NOMO-1 treated with DMSO at 0.1 percent for 48 hours (cell line): ENCODE measurements at regions not wholly inside any gene's neighbourhood (a gene's known extent, or its start where the extent isn't known, plus 50 kb on each side); places are given as distances from the start of the nearest gene placed in this dataset.

Experiments used
- DNase-seq: peaks from one replicate; lab custom pipeline; 2025; ENCODE audit not compliant: unreplicated experiment; lab: John Stamatoyannopoulos, UW

- no peak for DNase-seq
These were observed 268.2 kb downstream of the TENT5A start for GRCh38 chr6:81484251-81484650.

- no peak for DNase-seq
These were observed 272.3 kb downstream of the TENT5A start for GRCh38 chr6:81480139-81480538.

DNA sequence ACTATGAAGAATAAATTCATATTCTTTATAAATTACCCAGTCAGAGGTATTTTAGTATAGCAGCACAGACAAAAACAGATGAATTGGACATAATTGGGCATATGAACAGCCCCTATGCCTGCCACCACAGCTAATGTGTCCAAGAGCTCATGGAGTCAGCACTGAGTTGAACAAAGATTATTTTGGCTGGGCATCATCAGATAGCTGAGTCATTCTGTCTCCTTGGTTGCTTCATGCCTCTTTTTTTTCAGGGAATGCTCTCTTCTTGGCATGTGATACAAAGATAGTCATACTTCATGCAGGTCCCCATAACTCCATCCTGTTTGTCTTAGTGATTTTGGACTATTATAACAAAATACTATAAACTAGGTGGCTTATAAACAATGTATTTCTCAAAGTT is 275.6 kb downstream of the TENT5A start:
- DNase-seq: no peak

DNA sequence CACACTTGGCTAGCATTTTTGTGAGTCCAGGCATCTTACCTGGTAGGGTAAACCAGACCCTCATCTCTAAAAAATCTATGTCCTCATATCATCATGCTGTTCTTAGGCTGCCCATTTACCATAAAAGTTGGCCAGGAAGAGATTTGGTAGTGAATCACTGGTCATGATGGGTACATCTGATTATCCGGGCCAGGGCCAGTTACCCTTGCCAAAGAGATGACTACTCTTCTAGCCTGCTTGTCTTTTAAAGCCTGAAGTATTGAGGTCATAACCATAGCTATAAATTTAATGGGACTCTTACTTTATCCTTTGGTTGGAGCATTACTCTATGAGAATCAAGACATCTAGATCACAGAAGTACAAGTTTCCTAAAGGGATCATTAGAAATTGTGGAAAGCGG is 276.8 kb downstream of the TENT5A start:
- DNase-seq: no peak

- no peak for DNase-seq
These were observed 286.6 kb downstream of the TENT5A start for GRCh38 chr6:81465859-81466258.

- DNase-seq: no peak
These were observed 296.1 kb downstream of the TENT5A start for GRCh38 chr6:81456416-81456815.

- DNase-seq: no peak
These were observed 296.8 kb downstream of the TENT5A start for GRCh38 chr6:81455641-81456040.

DNA sequence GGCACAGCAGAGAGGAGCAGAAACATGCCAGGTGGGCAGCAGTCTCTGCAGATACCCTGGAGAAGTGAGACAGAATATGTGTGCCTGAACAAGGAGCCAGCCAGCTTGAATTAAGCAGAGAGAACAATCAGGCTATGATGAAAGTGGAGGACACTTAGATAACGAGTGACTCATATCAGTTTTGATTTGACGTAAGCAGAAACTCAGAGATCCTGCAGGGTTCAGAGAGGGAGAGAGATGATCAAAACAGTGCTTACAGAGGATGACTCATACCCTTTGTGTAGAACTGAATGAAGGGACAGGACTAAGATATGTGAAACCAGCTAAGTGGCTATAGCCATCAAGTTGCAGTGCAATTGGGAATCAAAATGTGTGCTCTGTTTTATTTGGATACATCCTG is 300.7 kb downstream of the TENT5A start:
- DNase-seq: peak; percentile 28

- no peak for DNase-seq
These were observed 302.3 kb downstream of the TENT5A start for GRCh38 chr6:81450180-81450579.

GRCh38 chr6:81446509-81446908 is 306.0 kb downstream of the TENT5A start:
- DNase-seq: no peak

- DNase-seq: no peak
These were observed 313.1 kb downstream of the TENT5A start for GRCh38 chr6:81439417-81439816.

GRCh38 chr6:81436990-81437389 is 315.5 kb downstream of the TENT5A start:
- no peak for DNase-seq

DNA sequence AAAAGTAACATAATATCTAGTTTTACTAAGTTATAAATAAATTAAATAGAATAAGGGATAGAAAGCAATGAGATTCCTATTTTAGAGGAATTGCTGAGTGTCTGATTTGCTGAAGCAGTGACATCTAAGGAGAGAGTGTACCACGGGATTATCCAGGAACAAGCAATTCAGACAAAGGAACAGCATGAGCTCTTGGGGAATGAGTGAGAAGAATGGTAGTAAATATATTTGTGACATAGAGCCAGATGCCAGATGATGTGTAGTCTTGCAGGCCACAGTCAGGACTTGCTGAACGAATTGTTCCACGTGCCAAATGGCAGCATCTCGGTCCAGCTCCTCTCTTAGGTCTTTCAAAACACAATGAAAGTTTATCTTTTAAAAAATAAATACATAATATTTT is 339.2 kb downstream of the TENT5A start:
- DNase-seq: no peak

GRCh38 chr6:81401970-81402690 is 350.4 kb downstream of the TENT5A start:
- no peak for DNase-seq

- DNase-seq: no peak
These were observed 355.6 kb downstream of the TENT5A start for GRCh38 chr6:81396916-81397315.

GRCh38 chr6:81387163-81387562 is 365.3 kb downstream of the TENT5A start:
- DNase-seq: no peak

- DNase-seq: no peak
These were observed 367.6 kb downstream of the TENT5A start for GRCh38 chr6:81384921-81385320.

GRCh38 chr6:81383472-81383871 is 369.0 kb downstream of the TENT5A start:
- DNase-seq: no peak

DNA sequence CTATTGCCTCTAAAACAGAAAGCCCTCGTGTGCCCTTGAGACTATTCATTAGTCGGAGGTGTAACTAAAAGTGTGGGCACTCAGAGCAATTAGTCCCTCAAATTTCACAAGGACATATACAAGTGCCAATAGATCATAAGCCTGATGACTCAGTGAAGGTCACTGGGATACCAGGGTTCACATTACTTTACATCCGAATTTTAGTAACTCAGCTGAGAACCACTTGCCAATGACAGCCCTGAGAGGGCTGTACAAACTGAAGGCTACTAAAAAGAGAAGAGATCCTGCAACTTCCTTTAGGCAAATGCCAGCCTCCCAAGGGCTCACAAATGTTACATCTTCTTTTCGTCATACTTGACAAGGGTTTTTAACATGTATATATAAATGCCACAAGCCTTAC is 369.6 kb downstream of the TENT5A start:
- no peak for DNase-seq

DNA sequence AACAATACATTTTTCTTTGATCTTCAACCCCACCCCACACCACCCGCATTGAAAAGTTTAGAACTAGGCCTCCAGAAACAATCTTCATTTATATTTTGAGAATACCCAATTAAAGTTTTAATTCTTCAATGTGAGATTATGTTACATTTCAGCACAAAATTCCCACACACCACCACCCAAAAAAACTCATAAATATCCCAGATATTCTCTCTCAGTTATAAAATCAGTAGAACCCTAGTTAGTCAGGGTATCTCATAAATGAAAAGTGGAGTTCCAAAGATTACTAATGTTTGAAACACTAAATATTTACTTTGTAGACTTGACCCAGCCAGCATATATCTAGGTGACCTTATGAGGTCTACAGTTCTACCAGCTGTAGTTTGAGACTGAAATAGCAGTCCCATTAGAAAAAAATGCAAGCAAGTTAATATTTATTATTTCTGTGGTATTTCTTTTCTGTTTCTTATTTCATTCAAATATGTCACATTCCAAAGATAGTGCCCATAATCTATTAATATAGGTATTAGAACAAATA is 371.0 kb downstream of the TENT5A start:
- no peak for DNase-seq

- DNase-seq: no peak
These were observed 371.7 kb downstream of the TENT5A start for GRCh38 chr6:81380718-81381338.

- no peak for DNase-seq
These were observed 375.7 kb downstream of the TENT5A start for GRCh38 chr6:81376745-81377144.

DNA sequence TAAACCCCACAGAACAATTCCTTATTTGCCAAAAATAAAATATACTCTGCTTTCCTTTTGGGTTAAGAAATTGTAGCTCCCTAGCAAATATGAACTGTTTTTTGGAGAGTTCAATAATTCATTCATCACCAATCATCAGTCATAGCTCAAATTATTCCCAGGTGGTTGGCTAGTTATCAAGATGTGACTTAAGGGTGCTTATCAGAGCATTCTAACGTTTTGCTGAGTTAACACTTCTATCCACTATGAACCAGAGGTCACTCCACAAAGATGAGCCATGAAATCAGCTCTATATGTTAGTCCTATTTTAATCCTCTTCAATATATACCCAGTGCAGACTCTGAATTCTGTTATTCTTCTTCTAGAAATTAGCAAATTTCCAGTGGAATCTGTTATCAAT is 379.1 kb downstream of the TENT5A start:
- DNase-seq: no peak
